ENCODE measurements at regions not wholly inside any gene's neighbourhood (a gene's known extent, or its start where the extent isn't known, plus 50 kb on each side); places are given as distances from the start of the nearest gene placed in this dataset.

DNA sequence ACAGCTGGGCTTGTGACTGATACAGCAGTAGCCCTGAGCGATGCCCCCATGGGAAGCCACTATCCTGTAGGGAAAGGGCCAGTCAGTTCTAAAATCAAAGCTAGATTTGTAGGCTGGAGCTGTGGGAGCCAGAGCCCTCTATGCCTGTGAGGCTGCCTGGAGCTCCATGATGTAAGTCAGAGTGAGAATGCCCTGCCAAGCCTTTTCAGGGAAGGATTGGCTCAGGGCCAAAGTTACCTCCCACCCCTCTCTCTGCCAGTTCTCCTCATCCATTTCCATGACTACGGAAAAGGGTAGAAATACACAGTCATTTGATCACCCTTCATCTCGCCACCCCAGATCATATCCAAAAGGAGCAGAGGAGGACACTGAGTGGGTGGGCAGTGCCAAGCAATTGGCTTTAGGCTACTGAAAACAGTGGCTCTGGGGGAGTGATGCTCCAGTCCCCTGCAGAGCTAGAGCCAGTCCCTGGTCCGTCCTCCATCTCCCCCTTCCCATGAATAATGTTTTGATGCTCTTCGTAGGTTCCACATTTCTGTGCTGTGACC lies 59.5 kb upstream of the KCNA3 start:
- H3K27me3 ChIP-seq (ENCODE audit: control insufficient read depth, insufficient read depth, low read length) = no peaks in the 10 kb centered on the region
- no peak overlapping the region for H3K27ac ChIP-seq (ENCODE audit: low read length)
- Mint-ChIP-seq H3K4me1 (no peaks in the 10 kb centered on the region), H3K27me3 (ENCODE audit: low read depth in 2 of 2) (peaks cover 3 to 7% of the 10 kb centered on the region in 2 donors), H3K9me3 (no peaks in the 10 kb centered on the region), H3K36me3 (no peaks in the 10 kb centered on the region), H3K27ac (no peak overlapping the region), H3K4me3 (no peak overlapping the region)
- intact Hi-C loops (cut with micrococcal nuclease) = no loop called here
- H3K9me3 ChIP-seq (ENCODE audit: control insufficient read depth, insufficient read depth, low read length) = no peaks in the 10 kb centered on the region
- ATAC-seq (no peak), DNase-seq (no peak)
- H3K36me3 ChIP-seq (ENCODE audit: control insufficient read depth, insufficient read depth, low read length) = no peaks in the 10 kb centered on the region
- TF ChIP-seq, protein P1, sequence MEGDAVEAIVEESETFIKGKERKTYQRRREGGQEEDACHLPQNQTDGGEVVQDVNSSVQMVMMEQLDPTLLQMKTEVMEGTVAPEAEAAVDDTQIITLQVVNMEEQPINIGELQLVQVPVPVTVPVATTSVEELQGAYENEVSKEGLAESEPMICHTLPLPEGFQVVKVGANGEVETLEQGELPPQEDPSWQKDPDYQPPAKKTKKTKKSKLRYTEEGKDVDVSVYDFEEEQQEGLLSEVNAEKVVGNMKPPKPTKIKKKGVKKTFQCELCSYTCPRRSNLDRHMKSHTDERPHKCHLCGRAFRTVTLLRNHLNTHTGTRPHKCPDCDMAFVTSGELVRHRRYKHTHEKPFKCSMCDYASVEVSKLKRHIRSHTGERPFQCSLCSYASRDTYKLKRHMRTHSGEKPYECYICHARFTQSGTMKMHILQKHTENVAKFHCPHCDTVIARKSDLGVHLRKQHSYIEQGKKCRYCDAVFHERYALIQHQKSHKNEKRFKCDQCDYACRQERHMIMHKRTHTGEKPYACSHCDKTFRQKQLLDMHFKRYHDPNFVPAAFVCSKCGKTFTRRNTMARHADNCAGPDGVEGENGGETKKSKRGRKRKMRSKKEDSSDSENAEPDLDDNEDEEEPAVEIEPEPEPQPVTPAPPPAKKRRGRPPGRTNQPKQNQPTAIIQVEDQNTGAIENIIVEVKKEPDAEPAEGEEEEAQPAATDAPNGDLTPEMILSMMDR (IDR thresholded peaks at IDR 0.05) = no peak
- H3K4me3 ChIP-seq (ENCODE audit: low read length) = no peak overlapping the region
- WGBS (ENCODE audit: insufficient coverage) = 77% methylated on average over 5 of the region's 5 CpGs
- no peaks in the 10 kb centered on the region for H3K4me1 ChIP-seq (ENCODE audit: control insufficient read depth, insufficient read depth, low read length)

DNA sequence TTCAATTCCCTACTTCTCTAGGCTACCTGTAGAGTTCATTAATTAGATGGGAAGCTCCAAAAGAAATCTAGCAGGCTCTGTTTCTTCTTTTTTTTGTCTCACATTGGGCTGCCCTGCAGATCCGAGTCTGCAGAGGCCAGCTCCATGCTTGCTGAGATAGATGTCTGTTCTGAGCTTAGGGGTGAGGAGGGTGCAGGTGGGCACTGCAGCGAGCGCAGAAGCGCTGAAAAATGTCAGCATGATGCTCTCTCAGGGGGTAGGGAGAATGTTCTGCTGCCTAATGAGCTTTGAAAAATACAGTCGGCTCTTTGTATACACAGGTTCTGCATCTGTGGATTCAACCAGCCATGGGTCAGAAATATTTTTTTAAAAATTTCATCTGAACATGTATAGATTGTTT lies 56.8 kb upstream of the KCNA3 start:
- peaks cover 6% of the 10 kb centered on the region for H3K4me1 ChIP-seq (ENCODE audit: control insufficient read depth, insufficient read depth, low read length)
- H3K27ac ChIP-seq (ENCODE audit: low read length) = no peak overlapping the region
- Mint-ChIP-seq H3K9me3 (no peaks in the 10 kb centered on the region), H3K27me3 (ENCODE audit: low read depth in 2 of 2) (peaks cover 3 to 7% of the 10 kb centered on the region in 2 donors), H3K27ac (no peak overlapping the region), H3K4me1 (peaks cover 13 to 14% of the 10 kb centered on the region in 2 donors), H3K4me3 (no peak overlapping the region), H3K36me3 (no peaks in the 10 kb centered on the region)
- intact Hi-C loops (cut with micrococcal nuclease) = no loop called here
- no peak overlapping the region for H3K4me3 ChIP-seq (ENCODE audit: low read length)
- H3K36me3 ChIP-seq (ENCODE audit: control insufficient read depth, insufficient read depth, low read length) = no peaks in the 10 kb centered on the region
- H3K9me3 ChIP-seq (ENCODE audit: control insufficient read depth, insufficient read depth, low read length) = no peaks in the 10 kb centered on the region
- H3K27me3 ChIP-seq (ENCODE audit: control insufficient read depth, insufficient read depth, low read length) = no peaks in the 10 kb centered on the region
- ATAC-seq (no peak), DNase-seq (no peak)
- 96% methylated on average over 5 of the region's 5 CpGs for WGBS (ENCODE audit: insufficient coverage)
- TF ChIP-seq, protein P1 (IDR thresholded peaks at IDR 0.05) = no peak

DNA sequence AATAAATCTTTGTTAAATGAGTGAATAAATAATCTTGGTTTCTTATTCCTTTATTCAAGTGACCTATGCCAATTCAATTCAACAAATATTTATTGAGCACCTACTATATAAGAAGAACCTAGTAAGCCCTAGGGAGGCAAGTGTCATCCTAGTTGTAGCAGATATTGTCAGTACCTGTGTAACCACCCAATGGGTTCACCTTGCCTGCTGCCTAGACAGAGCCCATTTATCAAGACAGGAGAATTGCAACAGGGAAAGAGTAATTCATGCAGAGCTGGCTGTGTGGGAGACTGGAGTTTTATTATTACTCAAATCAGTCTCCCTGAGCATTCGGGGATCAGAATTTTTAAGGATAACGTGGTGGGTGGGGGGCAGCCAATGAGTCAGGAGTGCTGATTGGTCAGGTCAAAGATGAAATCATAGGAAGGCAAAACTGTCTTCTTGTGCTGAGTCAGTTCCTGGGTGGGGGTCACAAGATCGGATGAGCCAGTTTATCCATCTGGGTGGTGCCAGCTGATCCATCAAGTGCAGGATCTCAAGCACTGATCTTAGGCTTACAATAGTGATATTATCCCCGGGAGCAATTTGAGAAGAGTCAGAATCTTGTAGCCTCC lies 53.8 kb upstream of the KCNA3 start:
- Mint-ChIP-seq H3K27ac (no peak overlapping the region), H3K4me3 (no peak overlapping the region), H3K9me3 (no peaks in the 10 kb centered on the region), H3K36me3 (no peaks in the 10 kb centered on the region), H3K27me3 (ENCODE audit: low read depth in 2 of 2) (no peaks in the 10 kb centered on the region), H3K4me1 (peaks cover 23 to 28% of the 10 kb centered on the region in 2 donors)
- no peak overlapping the region for H3K27ac ChIP-seq (ENCODE audit: low read length)
- H3K9me3 ChIP-seq (ENCODE audit: control insufficient read depth, insufficient read depth, low read length) = no peaks in the 10 kb centered on the region
- no peak for ATAC-seq
- 85% methylated on average over 4 of the region's 4 CpGs for WGBS (ENCODE audit: insufficient coverage)
- no peak overlapping the region for H3K4me3 ChIP-seq (ENCODE audit: low read length)
- TF ChIP-seq, protein P1 (IDR thresholded peaks at IDR 0.05) = no peak
- H3K36me3 ChIP-seq (ENCODE audit: control insufficient read depth, insufficient read depth, low read length) = no peaks in the 10 kb centered on the region
- intact Hi-C loops (cut with micrococcal nuclease) = no loop called here
- DNase-seq = no peak
- H3K27me3 ChIP-seq (ENCODE audit: control insufficient read depth, insufficient read depth, low read length) = no peaks in the 10 kb centered on the region
- peaks cover 10% of the 10 kb centered on the region for H3K4me1 ChIP-seq (ENCODE audit: control insufficient read depth, insufficient read depth, low read length)

DNA sequence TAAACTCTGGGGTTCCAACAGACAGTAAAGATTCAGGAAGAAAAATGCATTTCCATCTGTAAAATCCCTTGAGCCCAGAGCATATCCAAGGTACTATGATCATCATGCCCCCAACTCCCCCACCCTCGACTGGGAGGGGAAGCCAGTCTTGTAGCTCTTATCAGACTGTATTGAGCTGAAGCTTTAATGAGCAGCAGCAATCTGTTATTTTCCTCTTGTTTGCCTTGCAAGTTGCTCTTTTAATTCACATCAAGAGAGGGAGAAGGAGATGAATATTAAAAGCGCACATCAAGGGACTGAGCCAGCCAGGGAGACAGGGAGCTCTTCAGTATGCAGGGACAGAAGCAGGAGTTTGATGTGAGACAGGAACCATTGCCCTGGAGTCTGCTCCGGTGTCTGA lies 52.5 kb upstream of the KCNA3 start:
- Mint-ChIP-seq H3K4me1 (peaks cover 23 to 28% of the 10 kb centered on the region in 2 donors), H3K9me3 (no peaks in the 10 kb centered on the region), H3K27me3 (ENCODE audit: low read depth in 2 of 2) (no peaks in the 10 kb centered on the region), H3K4me3 (peak overlapping the region; percentile 73), H3K36me3 (no peaks in the 10 kb centered on the region), H3K27ac (peak overlapping the region; percentile 43 to 61)
- WGBS (ENCODE audit: insufficient coverage) = 67% methylated on average over 3 of the region's 3 CpGs
- intact Hi-C loops (cut with micrococcal nuclease) = no loop called here
- Histone ChIP-seq H3K27me3 (ENCODE audit: control insufficient read depth, insufficient read depth, low read length) (no peaks in the 10 kb centered on the region), H3K4me3 (ENCODE audit: low read length) (no peak overlapping the region), H3K27ac (ENCODE audit: low read length) (peak overlapping the region; percentile 34), H3K36me3 (ENCODE audit: control insufficient read depth, insufficient read depth, low read length) (no peaks in the 10 kb centered on the region), H3K4me1 (ENCODE audit: control insufficient read depth, insufficient read depth, low read length) (peaks cover 10% of the 10 kb centered on the region), H3K9me3 (ENCODE audit: control insufficient read depth, insufficient read depth, low read length) (no peaks in the 10 kb centered on the region)
- ATAC-seq (no peak), DNase-seq (no peak)
- TF ChIP-seq, protein P1 (IDR thresholded peaks at IDR 0.05) = no peak
